Chondrocyte (in vitro differentiated cells): ENCODE measurements at regions not wholly inside any gene's neighbourhood (a gene's known extent, or its start where the extent isn't known, plus 50 kb on each side); places are given as distances from the start of the nearest gene placed in this dataset.

Experiments used
- DNase-seq: peaks from one replicate; pipeline ENCODE4 v3.0.0; 2021; ENCODE audit warnings: mixed read lengths, low spot score
- H3K27ac Mint-ChIP-seq: one replicate; pipeline ENCODE4 v1.8.0; 2021; ENCODE audit warnings: mild to moderate bottlenecking, moderate library complexity, mixed read lengths; ENCODE audit not compliant: unreplicated experiment
- H3K27me3 Mint-ChIP-seq: 2 replicates; pipeline ENCODE4 v1.8.0; 2021; ENCODE audit warnings: low read depth, mixed read lengths
- H3K36me3 Mint-ChIP-seq: 2 replicates; pipeline ENCODE4 v1.8.0; 2021; ENCODE audit warnings: low read depth, mixed read lengths
- H3K4me1 Mint-ChIP-seq: 2 replicates; pipeline ENCODE4 v1.8.0; 2021; ENCODE audit warnings: low read depth, mild to moderate bottlenecking, mixed read lengths
- H3K4me3 Mint-ChIP-seq: one replicate; pipeline ENCODE4 v1.8.0; 2021; ENCODE audit warnings: mild to moderate bottlenecking, moderate library complexity, mixed read lengths; ENCODE audit not compliant: unreplicated experiment
- H3K9me3 Mint-ChIP-seq: 2 replicates; pipeline ENCODE4 v1.8.0; 2021; ENCODE audit warnings: low read depth, mixed read lengths
- TF ChIP-seq, protein P1 (sequence below): fragments of 200-600 bp; sonication (generic); IDR thresholded peaks from 2 replicates; pipeline ENCODE4 v1.5.0; 2021; ENCODE audit warnings: antibody characterized with exemption, mild to moderate bottlenecking, moderate library complexity

- H3K27me3 Mint-ChIP-seq: peaks cover 13% of the 10 kb centered on the region
- H3K4me1 Mint-ChIP-seq: peaks cover 20% of the 10 kb centered on the region
- no peak overlapping the region for H3K27ac Mint-ChIP-seq
- TF ChIP-seq, protein P1, sequence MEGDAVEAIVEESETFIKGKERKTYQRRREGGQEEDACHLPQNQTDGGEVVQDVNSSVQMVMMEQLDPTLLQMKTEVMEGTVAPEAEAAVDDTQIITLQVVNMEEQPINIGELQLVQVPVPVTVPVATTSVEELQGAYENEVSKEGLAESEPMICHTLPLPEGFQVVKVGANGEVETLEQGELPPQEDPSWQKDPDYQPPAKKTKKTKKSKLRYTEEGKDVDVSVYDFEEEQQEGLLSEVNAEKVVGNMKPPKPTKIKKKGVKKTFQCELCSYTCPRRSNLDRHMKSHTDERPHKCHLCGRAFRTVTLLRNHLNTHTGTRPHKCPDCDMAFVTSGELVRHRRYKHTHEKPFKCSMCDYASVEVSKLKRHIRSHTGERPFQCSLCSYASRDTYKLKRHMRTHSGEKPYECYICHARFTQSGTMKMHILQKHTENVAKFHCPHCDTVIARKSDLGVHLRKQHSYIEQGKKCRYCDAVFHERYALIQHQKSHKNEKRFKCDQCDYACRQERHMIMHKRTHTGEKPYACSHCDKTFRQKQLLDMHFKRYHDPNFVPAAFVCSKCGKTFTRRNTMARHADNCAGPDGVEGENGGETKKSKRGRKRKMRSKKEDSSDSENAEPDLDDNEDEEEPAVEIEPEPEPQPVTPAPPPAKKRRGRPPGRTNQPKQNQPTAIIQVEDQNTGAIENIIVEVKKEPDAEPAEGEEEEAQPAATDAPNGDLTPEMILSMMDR: no peak
- no peak for DNase-seq
- no peak overlapping the region for H3K4me3 Mint-ChIP-seq
- no peaks in the 10 kb centered on the region for H3K9me3 Mint-ChIP-seq
- H3K36me3 Mint-ChIP-seq: no peaks in the 10 kb centered on the region
Measured at GRCh38 chr2:105464325-105464724, 65.5 kb upstream of the FHL2 start.

- Mint-ChIP-seq H3K4me1 (peaks cover 42% of the 10 kb centered on the region), H3K9me3 (peaks cover 5% of the 10 kb centered on the region), H3K27me3 (no peaks in the 10 kb centered on the region), H3K27ac (peak overlapping the region; percentile 19), H3K4me3 (no peak overlapping the region), H3K36me3 (peaks cover 3% of the 10 kb centered on the region)
- no peak for DNase-seq
- TF ChIP-seq, protein P1: no peak
Measured at GRCh38 chr2:105460048-105460732, 61.3 kb upstream of the FHL2 start.

DNA sequence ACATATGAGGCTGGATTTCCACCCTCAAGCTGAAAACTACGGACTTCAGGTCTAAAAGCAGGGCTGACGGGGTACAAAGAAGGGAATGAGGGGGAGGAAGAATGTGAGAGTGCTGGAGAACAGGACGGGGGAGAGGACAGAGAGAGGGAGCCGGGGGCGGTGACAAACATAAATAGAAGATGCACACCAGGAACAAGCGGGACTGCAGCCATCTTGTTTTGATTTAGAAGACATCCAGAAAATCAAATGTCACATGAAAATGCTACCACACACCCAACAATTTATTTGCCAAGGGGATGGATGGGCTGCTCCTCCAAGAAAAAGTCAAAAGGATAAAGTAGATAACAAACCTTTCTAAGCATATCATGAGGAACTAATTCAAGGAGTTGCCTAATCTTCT lies 59.2 kb upstream of the FHL2 start:
- Mint-ChIP-seq H3K27me3 (no peaks in the 10 kb centered on the region), H3K4me1 (peaks cover 53% of the 10 kb centered on the region), H3K9me3 (peaks cover 5% of the 10 kb centered on the region), H3K27ac (no peak overlapping the region), H3K4me3 (no peak overlapping the region), H3K36me3 (peaks cover 3% of the 10 kb centered on the region)
- DNase-seq: no peak
- TF ChIP-seq, protein P1: no peak

DNA sequence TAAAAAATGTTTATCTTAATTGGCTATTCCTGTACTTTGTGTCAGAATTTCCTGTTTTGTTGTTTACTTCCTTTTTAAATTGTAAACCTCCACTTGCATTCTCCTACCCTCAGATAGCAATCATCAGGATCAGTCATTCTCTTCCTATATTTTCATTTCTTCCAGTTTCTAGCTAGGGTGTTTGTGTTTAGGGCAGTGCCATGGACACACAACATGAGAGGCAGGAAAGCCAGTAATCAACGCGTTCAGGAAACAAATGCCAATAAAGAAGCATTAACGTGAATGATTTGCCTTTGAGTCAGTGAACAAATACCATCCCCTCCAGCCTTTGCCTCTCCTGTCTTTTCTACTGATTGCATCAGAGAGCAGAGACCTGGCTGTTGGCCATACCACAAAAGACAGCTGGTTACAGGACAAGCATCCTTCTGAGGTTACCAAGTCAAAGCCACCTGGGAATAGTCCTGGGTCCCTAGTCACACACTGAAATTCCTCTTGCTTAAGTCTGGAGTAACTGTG lies 56.7 kb upstream of the FHL2 start:
- no peak for DNase-seq
- Mint-ChIP-seq H3K27me3 (peaks cover 3% of the 10 kb centered on the region), H3K4me3 (no peak overlapping the region), H3K27ac (peak overlapping the region; percentile 95), H3K9me3 (peaks cover 5% of the 10 kb centered on the region), H3K4me1 (peaks cover 48% of the 10 kb centered on the region), H3K36me3 (peaks cover 3% of the 10 kb centered on the region)
- TF ChIP-seq, protein P1: no peak

DNA sequence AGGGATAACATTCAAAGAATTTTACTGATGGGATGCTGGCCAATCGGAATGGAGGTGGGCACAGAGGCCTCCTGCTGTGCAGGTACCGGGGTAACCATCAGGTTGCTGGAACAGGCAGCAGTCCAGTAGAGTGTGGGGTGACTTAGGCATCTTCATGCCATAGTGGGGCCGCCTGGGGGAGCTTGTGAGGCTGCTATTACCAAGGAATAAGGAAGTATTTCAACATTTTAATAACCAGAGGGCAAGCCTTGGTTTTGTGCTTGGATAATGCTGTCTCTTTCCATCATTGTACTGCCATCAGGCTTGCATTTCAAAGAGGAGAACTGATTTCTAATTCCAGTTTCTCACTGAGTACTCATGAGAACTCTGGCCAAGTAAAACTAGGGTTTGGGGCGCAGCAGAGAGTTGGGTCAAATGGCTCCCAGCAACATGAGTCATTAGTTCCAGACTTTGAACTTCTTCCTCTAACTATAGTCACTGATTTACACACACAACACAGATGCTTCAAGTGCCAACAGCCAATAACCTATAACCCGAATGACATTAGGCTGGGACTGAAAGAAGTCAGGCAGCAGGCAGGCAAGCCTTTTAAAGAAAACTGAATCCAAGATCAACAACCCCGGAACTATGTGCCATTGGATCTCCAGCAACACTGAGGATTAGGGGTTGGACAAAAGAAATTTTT lies 56.1 kb upstream of the FHL2 start:
- Mint-ChIP-seq H3K9me3 (peaks cover 5% of the 10 kb centered on the region), H3K36me3 (peaks cover 3% of the 10 kb centered on the region), H3K27me3 (peaks cover 7% of the 10 kb centered on the region), H3K4me1 (peaks cover 42% of the 10 kb centered on the region), H3K4me3 (no peak overlapping the region), H3K27ac (peak overlapping the region; percentile 95)
- DNase-seq: no peak
- TF ChIP-seq, protein P1: peak; percentile 81
